Amniotic stem cell (primary cell): ENCODE measurements at regions not wholly inside any gene's neighbourhood (a gene's known extent, or its start where the extent isn't known, plus 50 kb on each side); places are given as distances from the start of the nearest gene placed in this dataset.

ENCODE experiments used
- DNase-seq: peaks from one replicate; lab custom pipeline; 2025; lab: John Stamatoyannopoulos, UW

DNA sequence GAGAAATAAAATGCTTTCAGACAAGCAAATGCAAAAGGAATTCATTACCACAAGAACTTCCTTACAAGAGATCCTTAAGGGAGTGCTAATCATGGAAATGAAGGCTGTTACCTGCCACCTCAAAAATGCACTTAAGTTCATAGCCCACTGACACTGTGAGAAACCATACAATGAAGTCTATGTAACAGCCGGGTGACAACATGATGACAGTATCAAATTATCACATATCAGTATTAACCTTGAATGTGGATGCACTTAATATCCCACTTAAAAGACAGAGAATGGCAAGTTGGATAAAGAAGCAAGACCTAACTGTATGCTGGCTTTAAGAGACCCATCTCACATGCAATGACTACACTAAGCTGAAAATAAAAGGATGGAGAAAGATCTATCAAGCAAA lies 403.4 kb upstream of the MC4R start:
- no peak for DNase-seq

DNA sequence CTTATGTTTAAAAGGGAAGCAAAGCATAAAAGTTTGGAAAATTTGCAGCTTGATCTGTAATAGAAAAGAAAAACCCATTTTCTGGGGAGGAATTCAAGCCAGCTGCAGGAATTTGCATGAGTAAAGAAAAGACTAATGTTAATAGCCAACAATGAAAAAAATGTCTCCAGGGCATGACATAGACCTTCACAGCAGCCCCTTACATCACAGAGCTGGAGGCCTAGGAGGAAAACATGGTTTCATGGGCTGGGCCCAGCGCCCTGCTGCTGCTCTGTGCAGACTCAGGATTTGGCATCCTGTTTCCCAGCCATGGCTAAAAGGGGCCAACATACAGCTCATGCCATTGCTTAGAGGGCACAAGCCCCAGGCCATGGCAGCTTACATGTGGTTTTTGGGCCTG lies 411.6 kb upstream of the MC4R start:
- DNase-seq = no peak

DNA sequence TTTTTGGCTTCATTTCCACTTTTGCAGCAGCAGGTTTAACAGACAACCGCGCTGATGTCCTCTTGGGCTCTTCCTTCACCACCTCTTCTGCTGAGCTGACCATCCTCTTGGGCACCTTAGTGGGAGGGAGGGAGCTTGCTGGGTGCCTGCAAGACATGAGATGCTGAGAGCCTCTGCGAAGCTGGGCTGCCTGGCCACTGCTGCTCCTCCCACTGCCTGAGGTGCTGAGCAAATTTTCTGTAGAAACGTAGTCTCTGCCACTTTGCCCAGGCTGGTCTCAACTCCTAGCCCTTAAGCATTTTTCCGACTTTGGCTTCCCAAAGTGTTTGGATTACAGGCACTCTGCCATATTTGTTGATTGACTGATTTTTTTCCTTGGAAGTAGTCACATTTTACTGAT lies 422.2 kb upstream of the MC4R start:
- DNase-seq = no peak

DNA sequence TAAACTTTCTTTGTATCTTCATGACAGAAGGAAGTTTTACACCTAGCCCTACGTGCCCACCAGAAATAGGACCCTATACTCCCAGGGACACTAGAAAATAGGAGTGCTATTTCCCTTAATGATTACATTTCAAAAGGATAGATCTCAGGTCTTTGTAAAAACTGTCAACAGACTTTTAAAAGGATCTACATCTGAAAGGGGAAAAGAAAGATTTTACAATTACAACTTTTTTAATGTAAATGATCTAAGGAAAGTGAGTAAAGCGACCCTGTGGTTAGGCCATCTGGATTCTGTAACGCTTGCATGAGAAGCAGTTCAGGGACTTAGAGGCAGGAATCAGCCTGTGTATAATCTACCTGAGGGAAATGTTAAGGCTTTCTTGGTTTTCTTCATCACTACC lies 431.8 kb upstream of the MC4R start:
- no peak for DNase-seq

DNA sequence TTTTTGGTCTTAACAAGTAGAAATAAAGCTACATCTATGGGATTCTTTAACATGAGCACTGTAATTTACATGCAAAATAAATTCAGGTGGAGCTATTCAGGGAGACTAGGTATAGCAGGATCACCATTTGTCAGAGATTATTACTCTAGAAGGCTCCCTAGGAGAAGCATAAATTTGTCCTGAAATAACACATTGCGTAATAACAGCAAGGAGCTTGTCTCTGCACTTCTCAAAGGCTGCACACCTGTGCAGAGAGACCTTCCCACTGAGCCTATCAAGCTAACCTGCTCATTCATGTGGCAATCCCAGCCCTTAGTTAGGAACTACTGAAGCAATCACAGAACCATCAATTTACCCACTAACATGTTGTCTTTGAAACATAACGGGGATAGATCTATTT lies 437.4 kb upstream of the MC4R start:
- DNase-seq = no peak

DNA sequence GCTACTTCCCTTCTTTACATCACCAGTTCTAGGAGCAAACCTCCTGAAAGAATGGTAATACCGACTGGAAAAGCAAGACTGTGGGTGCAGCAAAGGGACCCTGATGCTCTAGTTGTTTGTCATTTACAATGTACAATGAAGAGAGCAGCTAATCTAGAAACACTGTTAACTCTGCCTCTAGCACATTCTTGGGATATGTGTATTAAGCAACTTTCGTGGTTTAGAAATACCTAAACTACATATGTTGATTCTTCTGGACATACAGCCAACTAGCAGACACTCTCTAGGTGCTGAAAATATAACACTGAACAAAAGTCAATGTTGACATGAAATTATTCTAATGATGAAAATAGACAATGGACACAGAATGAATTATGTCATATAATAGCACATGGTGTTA lies 440.3 kb upstream of the MC4R start:
- DNase-seq = no peak

DNA sequence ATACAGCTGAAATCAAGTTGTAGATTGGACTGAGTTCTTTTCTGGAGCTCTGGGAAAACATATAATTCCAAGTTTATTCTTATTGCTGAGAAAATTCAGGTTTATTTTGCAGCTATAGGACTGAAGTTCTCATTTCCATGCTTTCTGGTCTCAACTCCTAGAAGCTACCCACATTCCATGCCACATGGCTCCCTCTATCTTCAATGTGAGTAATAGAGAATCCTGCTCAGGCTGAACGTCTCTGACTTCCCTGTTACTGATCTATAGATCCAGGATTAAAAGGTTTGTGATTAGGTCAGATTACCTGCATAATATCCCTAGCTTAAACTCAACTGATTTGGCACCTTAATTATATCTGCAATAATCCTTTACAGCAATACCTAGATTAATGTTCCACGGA lies 453.8 kb upstream of the MC4R start:
- DNase-seq = no peak

DNA sequence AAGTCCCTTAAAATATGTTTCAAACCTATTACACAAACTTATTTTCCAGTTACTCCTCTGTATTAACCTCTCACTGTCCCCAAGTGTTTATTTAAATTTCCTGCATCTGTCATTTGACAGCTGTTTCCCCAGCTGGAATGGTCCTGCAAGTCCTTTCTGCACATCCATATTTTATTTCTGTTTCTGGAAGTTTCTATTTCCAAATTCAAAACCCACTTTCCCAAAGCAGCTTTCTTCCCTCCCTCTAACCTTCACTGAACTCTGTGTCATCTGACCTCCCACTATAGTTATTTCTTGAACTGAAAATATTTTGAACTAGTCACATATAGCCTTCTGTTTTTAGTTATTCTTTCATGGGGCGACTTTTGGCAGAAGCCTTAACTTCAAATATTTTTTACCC lies 459.4 kb upstream of the MC4R start:
- DNase-seq = no peak

DNA sequence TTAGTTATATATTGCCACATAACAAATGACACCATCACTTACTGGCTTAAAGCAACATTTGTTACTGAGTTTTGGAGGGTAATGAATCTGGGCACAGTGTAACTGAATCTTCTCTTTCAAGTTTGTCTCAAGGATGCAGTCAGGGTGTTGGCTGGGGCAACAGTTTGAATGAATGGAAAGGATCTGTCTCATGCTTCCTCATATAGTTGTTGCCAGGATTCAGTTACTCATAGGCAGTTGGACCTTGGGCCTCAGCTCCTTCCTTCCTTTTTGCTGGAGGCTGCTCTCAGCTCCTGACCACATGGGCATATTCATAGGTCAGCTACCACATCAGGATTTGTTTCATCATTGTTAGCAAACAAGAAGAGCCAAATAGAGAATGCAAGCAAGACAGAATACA lies 466.1 kb upstream of the MC4R start:
- DNase-seq = no peak

DNA sequence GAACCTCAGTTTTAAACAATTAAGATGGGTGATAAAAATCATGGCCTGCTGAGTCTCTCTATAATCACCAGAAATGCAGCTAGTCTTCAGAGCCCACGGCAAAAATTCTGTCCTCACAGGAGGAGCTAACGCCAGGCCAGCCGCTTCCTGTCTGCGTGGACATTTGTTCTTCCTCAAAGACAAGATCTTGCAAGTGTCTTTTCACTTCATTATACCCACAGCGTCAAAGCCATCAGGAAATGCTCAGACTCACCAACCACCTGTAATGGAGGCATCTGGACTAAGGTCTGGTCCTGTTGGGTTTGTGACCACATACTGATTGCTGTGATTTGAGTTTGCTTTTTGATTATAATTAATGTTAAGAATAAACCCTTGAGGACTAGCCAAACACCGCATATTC lies 473.8 kb upstream of the MC4R start:
- no peak for DNase-seq

DNA sequence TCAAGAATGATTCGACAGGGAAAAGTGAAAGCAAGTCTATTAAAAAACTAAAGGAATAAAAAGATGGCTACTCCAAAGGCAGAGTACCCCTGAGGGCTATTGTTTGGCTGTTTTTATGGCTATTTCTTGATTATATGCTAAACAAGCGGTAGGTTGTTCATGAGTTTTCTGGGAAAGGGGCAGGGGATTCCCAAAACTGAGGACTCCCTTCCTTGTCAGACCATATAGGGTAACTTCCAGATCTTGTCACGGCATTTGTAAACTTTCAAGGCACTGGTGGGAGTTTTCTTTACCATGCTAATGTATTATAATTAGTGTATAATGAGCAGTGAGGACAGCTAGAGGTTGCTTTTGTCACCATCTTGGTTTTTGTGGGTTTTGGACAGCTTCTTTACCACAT lies 474.9 kb upstream of the MC4R start:
- DNase-seq = no peak

DNA sequence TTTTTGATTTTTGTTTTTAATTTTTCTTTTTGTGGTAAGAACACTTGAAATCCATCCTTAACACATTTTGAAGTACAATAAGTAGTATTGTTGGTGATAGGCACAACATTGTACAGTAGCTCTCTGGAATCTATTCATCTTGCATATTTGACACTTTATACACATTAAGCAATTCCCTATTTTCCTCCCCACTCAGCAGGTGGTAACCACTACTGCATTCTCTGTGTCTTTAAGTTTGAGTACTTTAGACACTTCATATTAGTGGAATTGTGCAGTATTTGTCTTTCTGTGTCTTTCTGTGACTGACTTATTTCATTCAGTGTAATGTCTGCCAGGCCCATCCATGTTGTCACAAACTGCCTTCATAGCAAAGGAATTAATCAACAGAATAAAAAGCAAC lies 471.7 kb upstream of the CDH20 start:
- no peak for DNase-seq

DNA sequence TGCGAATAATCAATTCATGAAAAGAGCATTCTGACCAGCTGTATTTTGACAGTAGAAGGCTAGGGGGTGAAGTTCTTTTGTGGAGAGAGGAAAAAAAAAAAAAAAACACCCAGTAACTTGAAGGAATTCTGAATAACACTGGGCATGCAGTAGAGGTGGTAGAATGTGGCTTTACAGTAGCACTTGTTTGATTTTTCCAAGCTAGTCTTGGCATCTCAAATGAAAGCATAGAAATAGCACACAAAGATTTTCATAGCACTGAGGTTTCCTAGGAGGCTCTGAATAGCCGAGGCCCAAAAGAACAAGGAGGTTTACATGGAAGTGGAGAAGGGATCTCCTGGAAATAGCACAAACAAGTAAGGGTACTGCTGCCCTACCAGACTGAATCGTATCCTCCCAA lies 470.2 kb upstream of the CDH20 start:
- DNase-seq = no peak

DNA sequence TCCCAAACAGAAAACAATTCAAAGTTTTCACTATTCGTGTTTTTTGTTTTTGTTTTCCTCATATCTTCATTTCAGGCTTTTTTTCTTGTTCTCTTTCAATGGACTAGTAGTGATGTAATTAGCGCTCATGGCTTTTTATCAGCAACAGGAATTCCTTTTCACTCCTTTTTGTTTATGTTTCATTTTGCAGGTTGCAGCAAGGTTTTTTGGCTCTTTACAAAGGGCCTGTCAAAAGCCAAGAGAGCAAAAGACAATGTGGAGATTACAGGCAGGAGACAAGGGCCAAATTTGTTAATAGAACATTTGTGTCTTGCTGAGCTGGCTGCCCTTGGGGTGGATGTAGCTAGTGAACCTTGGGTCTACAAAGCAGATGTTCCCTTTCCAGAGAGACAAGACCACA lies 467.4 kb upstream of the CDH20 start:
- DNase-seq = no peak

DNA sequence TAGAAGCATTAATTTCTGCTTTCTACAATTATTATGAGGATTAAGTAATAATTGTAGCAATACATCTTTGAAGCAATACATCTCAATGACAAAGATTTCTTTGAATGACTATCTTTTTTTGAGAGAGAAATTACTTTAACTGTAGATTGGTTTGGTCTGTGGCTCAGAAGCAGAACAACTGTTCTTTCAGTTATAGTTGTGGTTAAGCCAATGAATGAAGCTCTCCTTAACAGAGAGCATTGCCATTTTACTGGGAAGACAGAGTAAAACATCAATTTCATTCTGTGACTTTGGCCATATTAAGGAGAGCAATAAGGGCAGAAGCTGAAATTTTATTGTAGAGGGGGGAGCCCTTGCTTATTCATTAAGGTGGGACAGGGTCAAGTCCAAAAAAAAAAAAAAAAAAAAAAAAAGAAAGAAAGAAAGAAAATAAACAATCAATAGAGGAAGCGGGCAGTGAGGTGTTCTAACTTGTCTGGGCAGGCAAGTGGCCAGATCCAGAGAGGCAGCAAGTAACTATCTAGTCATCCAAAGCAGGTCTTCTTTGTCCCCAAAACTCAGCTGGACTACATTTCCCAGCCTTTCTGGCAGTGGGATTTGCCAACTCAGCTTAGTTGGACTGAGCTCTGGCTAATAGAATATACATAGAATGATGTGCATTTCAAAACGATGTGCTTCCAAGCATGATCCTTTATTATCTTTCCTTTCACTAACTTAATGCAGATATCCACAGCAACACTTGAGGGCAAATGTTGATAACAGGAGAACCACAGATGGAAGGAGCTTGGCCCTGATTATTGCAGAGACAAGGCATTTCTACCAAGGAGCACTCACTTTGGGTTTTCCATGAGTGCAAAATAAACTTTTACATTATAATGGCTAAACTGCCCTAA lies 462.7 kb upstream of the CDH20 start:
- DNase-seq = no peak

DNA sequence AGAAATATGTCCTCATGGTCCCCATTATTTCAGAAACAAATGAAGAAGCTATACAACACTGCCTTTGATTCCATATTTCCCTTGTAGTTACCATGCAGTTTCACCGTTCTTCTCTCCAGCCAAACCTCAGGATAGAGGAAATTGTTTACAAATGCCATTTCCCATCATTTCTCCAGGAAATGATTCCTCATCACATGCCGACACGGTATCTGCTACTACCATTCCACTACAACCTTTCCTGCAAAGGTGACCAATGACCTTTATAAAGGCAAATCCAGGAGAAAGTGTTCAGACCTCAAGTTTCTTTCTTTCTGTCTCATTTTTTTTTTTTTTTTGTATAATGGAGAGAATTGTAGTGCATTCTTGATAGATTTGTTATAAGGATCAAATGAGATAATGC lies 460.8 kb upstream of the CDH20 start:
- DNase-seq = no peak

DNA sequence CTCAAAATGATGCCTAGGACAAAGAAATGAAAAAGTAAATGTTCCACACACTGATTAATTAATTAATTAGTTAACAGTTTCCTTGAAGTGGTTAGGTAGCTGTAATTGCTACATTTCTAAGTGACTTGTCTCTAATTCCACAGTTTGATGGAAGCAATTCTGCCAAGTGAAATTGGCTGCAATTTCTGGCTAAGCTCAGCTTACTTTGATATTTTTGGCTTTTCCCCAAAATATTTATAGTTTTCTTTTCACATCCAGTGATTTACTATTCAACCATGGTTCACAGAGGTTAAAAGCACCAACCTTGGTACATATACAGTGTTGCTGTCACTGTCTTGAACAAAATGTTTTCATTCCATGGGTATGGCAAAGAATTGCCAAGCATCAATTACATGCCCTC lies 459.5 kb upstream of the CDH20 start:
- no peak for DNase-seq

DNA sequence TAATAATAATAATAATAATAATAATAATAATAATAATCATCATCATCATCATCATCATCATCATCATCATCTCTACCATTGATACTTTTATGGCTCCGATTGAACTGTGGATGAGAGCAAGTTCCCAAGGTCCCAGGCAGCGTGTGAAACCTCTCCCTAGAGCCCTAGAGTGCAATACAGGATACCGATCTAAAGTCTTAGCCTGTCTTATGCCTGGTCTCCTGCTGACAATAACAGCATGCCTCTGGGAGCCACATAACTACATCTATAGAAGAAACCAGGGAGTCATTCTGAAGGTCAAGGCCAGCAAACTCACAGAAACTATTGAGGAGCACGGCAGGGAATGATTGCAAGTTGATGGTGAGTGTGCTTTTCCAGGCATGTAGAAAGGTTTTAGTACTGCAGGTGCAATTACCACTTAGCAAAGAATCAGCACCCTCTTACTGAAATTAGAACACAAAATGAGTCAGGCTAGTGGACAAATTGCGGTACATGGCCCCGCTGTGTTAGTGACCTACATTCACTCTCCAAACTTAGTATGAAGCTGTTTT lies 457.2 kb upstream of the CDH20 start:
- no peak for DNase-seq

DNA sequence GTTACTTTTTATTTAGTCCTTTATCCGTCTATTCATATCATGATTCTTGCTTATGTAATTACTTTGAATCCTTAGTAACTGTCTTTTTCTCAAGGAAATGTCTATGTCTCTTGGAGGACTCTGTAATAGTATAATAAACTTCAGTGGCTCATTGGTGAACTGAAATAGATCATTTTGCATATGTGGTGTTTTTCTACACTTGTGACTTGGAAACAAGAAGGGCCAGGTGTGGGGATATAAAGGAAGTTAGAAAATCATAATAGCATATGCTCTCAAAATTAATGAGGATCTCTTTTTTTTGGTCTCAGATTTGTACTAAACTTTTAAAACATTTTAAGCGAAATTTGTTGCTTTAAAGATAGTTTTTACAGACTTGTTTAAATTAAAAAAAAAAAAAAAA lies 453.0 kb upstream of the CDH20 start:
- DNase-seq = no peak

DNA sequence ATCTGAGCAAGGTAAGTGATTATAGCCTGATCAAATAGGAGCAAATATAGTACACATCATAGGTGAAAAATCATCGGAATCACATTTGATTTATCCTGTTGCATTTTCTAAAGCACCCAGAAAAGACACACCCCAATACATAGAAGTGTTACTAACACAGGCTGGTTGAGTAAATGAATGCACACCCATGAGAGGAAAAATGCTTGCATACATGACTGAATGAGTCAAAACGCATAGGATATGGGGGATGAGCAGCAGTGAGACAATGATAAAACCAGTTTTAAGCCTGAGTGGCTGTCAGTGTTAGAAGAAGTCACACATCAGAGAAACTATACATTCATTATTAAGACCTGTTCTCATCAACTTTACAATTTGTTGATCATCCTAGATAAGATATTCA lies 449.6 kb upstream of the CDH20 start:
- no peak for DNase-seq

DNA sequence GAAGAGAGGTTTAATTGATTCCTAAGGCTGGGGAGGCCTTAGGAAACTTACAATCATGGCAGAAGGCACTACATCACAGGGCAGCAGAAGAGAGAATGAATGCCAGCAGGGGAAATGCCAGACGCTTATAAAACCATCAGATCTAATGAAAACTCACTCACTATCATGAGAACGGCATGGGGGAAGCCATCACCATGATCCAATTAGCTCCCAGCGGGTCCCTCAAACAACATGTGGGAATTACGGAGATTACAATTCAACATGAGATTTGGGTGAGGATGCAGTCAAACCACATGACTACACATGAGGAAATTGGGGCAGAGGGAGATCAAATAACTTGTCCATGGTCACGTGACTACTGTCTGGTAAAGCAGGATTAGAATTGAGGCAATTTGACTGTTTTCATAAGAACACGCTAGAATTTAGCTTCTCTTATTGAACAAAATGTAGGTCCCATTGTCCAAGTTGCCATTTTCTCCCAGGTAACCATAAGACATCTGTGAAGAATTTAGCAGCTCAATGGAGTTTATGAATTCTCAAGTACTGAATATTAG lies 445.1 kb upstream of the CDH20 start:
- no peak for DNase-seq

DNA sequence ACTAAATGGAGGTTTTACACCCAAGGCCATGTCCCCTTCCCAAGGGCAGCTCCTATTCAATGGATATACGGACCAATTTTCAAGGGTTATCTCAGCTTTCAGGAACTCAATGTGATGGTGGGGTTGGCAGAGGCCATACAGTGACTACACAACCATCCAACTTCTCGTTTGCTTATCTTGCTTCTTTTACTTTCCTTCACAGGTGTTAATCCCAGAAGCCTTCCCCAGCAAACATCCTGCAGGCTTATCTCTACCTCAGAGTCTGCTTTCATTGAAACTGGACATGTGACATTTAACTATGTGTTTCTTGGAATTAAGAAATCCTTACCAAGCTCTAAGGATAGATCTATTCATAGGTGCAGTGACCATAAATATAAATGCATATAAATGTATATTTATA lies 443.8 kb upstream of the CDH20 start:
- no peak for DNase-seq

DNA sequence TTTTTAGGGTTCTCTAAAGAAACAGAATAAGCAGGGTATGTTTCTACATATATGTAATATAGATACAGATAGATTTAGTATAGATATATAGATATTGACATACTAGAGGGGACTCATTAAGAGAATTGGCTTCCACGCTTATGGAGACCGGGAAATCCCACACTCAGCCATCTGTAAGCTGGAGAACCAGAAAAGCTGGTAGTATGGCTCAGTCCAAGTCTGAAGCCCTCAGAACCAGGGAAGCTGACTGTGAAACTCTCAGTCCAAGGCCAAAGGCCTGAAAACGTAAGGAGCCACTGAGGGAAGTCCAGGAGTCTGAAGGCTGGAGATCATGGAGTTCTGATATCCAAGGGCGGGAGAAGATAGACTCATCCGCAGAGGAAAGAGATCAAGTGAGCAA lies 441.3 kb upstream of the CDH20 start:
- no peak for DNase-seq

DNA sequence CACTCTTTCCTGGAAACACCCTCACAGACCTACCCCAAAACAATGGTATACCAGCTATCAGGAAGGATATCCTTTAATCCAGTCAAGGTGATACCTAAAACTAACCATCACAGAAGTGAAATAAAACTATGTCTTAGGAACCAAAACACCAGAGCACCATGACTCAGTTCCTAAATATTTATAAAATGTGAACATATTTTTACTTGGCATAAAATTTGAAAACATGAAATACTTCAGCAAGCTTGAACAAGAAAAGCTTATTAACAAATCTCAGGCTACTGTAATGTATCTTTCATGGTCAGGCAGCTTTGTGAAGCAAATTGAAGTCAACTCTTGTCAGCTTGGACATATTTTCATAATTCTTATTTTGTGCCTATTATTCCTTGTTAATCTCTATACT lies 440.8 kb upstream of the CDH20 start:
- DNase-seq = no peak
